GM12878 (cell line): ENCODE measurements at regions not wholly inside any gene's neighbourhood (a gene's known extent, or its start where the extent isn't known, plus 50 kb on each side); places are given as distances from the start of the nearest gene placed in this dataset. TPM values are rescaled to one million over a fixed set of nuclear protein-coding genes. Genes with fewer than 3 reads are reported as not detected.

Source experiments
- ATAC-seq: fragments of 200-7000 bp; cut with Tn5 transposase; 3 replicates; pipeline ENCODE4 v1.9.1; 2020; ENCODE audit warnings: mild to moderate bottlenecking, moderate library complexity
- BruUV-seq: library from RNA; stranded (reverse); fragments of 400-500 nt; replicated peaks from 2 replicates; lab custom pipeline; 2021; lab: Mats Ljungman, UMichigan
- CTCF ChIA-PET: fragments of 300-600 bp; sonication (Branson Sonifier 250); formaldehyde crosslinking; extraction: SDS; loops from one replicate; lab custom pipeline; 2021; ENCODE audit warnings: inconsistent platforms; lab: Yijun Ruan, JAX
- POLR2A ChIA-PET: fragments of 350-600 bp; formaldehyde crosslinking; extraction: SDS; loops from one replicate; lab custom pipeline; 2021; ENCODE audit warnings: inconsistent platforms; lab: Charles Lee
- RAD21 ChIA-PET: fragments of 300-600 bp; sonication (Branson Sonifier 250); formaldehyde crosslinking; loops from one replicate; lab custom pipeline; 2023; ENCODE audit warnings: antibody characterized with exemption; ENCODE audit not compliant: unreplicated experiment; lab: Charles Lee
- SMC1A ChIA-PET: fragments of 300-600 bp; sonication (Branson Sonifier 250); formaldehyde crosslinking; loops from one replicate; lab custom pipeline; 2023; ENCODE audit not compliant: unreplicated experiment, uncharacterized antibody; lab: Charles Lee
- DNase-seq: peaks from one replicate; pipeline ENCODE4 v3.0.0-alpha.2; 2011; ENCODE audit warnings: low read depth, low spot score
- FAIRE-seq: peaks from 3 replicates; lab custom pipeline; 2011; peaks lifted over from hg19 to GRCh38; lab: Jason Lieb, UNC
- H2AFZ ChIP-seq: 2 replicates; pipeline ENCODE4 v1.6.0; 2011; ENCODE audit warnings: low read depth, low read length, control low read depth; ENCODE audit not compliant: control insufficient read depth
- H3K27ac ChIP-seq: 2 replicates; pipeline ENCODE4 v1.5.1; 2011; ENCODE audit warnings: control low read depth; ENCODE audit not compliant: control insufficient read depth, insufficient read depth
- H3K27me3 ChIP-seq, 2 experiments: replicated peaks in 1 of 2; 2 replicates each; pipeline versions ENCODE4 v1.6.0 to v1.6.1; 2011; ENCODE audit warnings: low read length in 1 of 2; ENCODE audit not compliant: control insufficient read depth in 2 of 2, insufficient read depth in 2 of 2
- H3K36me3 ChIP-seq, 2 experiments: 2 replicates each; pipeline ENCODE4 v1.5.1; 2011; ENCODE audit warnings: low read length in 1 of 2; ENCODE audit not compliant: control insufficient read depth in 2 of 2, insufficient read depth in 2 of 2
- H3K4me1 ChIP-seq: 2 replicates; pipeline ENCODE4 v1.6.1; 2011; ENCODE audit warnings: mild to moderate bottlenecking, low read length, moderate library complexity, mixed read lengths; ENCODE audit not compliant: control insufficient read depth, insufficient read depth
- H3K4me2 ChIP-seq: 2 replicates; pipeline ENCODE4 v1.6.0; 2011; ENCODE audit warnings: control low read depth; ENCODE audit not compliant: control insufficient read depth, insufficient read depth
- H3K4me3 ChIP-seq: fragments of 200-600 bp; sonication (generic); 2 replicates; pipeline ENCODE4 v1.5.1; 2016
- H3K79me2 ChIP-seq: 2 replicates; pipeline ENCODE4 v1.6.0; 2011; ENCODE audit warnings: low read length; ENCODE audit not compliant: control insufficient read depth, insufficient read depth
- H3K9ac ChIP-seq: 2 replicates; pipeline ENCODE4 v1.8.0; 2011; ENCODE audit warnings: low read length, control low read depth, mixed read lengths; ENCODE audit not compliant: control insufficient read depth, insufficient read depth
- H3K9me3 ChIP-seq: replicated peaks from 3 replicates; pipeline ENCODE4 v1.5.1; 2011; ENCODE audit warnings: mild to moderate bottlenecking, low read length; ENCODE audit not compliant: control insufficient read depth, insufficient read depth
- H4K20me1 ChIP-seq: 2 replicates; pipeline ENCODE4 v1.6.0; 2011; ENCODE audit not compliant: control insufficient read depth, insufficient read depth
- CREM ChIP-seq: IDR thresholded peaks from 2 replicates; pipeline ENCODE4 v1.6.1; 2014; ENCODE audit warnings: antibody characterized with exemption, low read depth
- NR2C2 ChIP-seq: IDR thresholded peaks from 2 replicates; pipeline ENCODE4 v1.6.1; 2011; ENCODE audit warnings: borderline replicate concordance, low read depth; ENCODE audit not compliant: control insufficient read depth, insufficient read length
- RAD21 ChIP-seq: IDR thresholded peaks from 2 replicates; pipeline ENCODE4 v1.6.1; 2011; ENCODE audit warnings: mild to moderate bottlenecking, low read depth, low read length, moderate library complexity; ENCODE audit not compliant: insufficient read depth
- SMC3 ChIP-seq: IDR thresholded peaks from 2 replicates; pipeline ENCODE4 v1.6.1; 2011; ENCODE audit warnings: low read length, improper control_type of control experiment, borderline replicate concordance
- TARDBP ChIP-seq: IDR thresholded peaks from 2 replicates; pipeline ENCODE4 v1.6.1; 2016; ENCODE audit warnings: borderline replicate concordance
- TCF12 ChIP-seq: IDR thresholded peaks from 2 replicates; pipeline ENCODE4 v1.6.1; 2011; ENCODE audit warnings: low read depth, mild to moderate bottlenecking, low read length
- YY1 ChIP-seq: IDR thresholded peaks from 2 replicates; pipeline ENCODE4 v1.6.1; 2011; ENCODE audit warnings: low read depth, mild to moderate bottlenecking, low read length
- WGBS: methylation state at CpG from one replicate; pipeline ENCODE4 v1.1.6; 2016; ENCODE audit warnings: low lambda C conversion rate; ENCODE audit not compliant: insufficient replicate concordance, insufficient coverage; ENCODE audit errors: missing lambda C conversion rate; 5-methylcytosine and 5-hydroxymethylcytosine counted together
- in situ Hi-C: fragments of 300-500 bp; cut with MboI; formaldehyde crosslinking; loops from 9 replicates; pipeline ENCODE4 v1.14.3; 2018; ENCODE audit warnings: mixed read lengths
- intact Hi-C: fragments of 100-400 bp; cut with micrococcal nuclease; formaldehyde crosslinking; loops from one replicate; pipeline ENCODE4 v1.14.2; 2022; ENCODE audit not compliant: unreplicated experiment
- small RNA-seq: library from RNA; depleted of rRNA; stranded (forward); fragments of <200 nt; gene quantifications from one replicate; pipeline ENCODE3, GENCODE V24; 2014
- TF ChIP-seq, protein P1 (sequence below), 3 experiments: IDR thresholded peaks in 2 of 3; conservative IDR thresholded peaks in 1 of 3; 2 replicates each; pipeline ENCODE4 v1.5.1; 2011; ENCODE audit warnings: low read depth in 3 of 3, low read length in 3 of 3, mild to moderate bottlenecking in 3 of 3, control low read depth in 2 of 3, moderate library complexity in 2 of 3, inconsistent platforms in 1 of 3, mixed read lengths in 1 of 3; ENCODE audit not compliant: control insufficient read depth in 2 of 3, insufficient read depth in 1 of 3; ENCODE audit errors: extremely low read depth in 1 of 3

DNA sequence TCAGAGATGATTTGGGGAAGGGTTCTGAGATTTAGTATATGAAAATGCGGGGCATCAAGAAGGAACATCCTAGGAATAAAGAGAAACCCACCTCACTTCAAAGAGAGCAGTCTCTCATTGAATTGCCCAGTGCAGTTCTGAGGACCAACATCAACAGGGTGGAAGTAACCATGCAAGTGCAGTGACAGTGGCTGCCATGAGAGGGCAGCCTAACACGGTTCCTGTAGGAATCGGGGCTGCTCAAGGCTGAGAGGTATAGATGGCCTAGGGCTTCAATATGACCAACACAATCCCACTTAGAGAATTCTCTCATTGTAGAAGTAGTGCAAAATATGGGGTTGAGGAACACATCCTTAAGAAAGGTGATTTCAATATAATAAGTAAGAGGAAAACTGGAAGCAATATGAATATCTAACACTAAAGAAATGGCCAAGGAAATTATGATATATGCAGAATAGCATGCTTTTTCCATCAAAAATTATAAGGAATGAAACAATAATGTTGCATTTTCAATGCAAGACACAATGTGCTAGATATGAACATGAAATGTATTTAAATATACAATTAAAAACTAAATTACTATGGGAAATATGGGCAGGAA, 51.1 kb upstream of the ARRDC4 start:
- Histone ChIP-seq H2AFZ (no peak overlapping the region), H3K9me3 (no peaks in the 10 kb centered on the region), H3K4me1 (no peaks in the 10 kb centered on the region), H3K27ac (no peak overlapping the region), H3K9ac (no peak overlapping the region), H3K79me2 (no peaks in the 10 kb centered on the region), H3K36me3 (no peaks in the 10 kb centered on the region), H4K20me1 (no peaks in the 10 kb centered on the region), H3K4me2 (no peak overlapping the region), H3K4me3 (no peak overlapping the region)
- SMC1A ChIA-PET: no interaction called here
- CTCF ChIA-PET: interaction anchor here (1.0 to 1.3 kb wide), 3 partner anchors 176 to 386 kb away, joined by 3 to 5 read pairs (median 4); no protein-coding TSS in a partner anchor
- RAD21 ChIA-PET: no interaction called here
- in situ Hi-C loops: loop anchor here (10.0 kb wide), 1 partner anchor 515 kb away; no protein-coding TSS in a partner anchor
- ATAC-seq: peak; percentile 75
- no TSS peak for BruUV-seq
- FAIRE-seq: no peak
- POLR2A ChIA-PET: no interaction called here
- peak; percentile 52 for TF ChIP-seq RAD21
- no peak for TF ChIP-seq CREM
- TF ChIP-seq TCF12: no peak
- peak; percentile 67 for TF ChIP-seq SMC3
- TF ChIP-seq TARDBP: no peak
- TF ChIP-seq NR2C2: no peak
- TF ChIP-seq YY1: 0 out of 2 replicates have a peak, but pooled peaks have one; percentile 14
- TF ChIP-seq, protein P1, sequence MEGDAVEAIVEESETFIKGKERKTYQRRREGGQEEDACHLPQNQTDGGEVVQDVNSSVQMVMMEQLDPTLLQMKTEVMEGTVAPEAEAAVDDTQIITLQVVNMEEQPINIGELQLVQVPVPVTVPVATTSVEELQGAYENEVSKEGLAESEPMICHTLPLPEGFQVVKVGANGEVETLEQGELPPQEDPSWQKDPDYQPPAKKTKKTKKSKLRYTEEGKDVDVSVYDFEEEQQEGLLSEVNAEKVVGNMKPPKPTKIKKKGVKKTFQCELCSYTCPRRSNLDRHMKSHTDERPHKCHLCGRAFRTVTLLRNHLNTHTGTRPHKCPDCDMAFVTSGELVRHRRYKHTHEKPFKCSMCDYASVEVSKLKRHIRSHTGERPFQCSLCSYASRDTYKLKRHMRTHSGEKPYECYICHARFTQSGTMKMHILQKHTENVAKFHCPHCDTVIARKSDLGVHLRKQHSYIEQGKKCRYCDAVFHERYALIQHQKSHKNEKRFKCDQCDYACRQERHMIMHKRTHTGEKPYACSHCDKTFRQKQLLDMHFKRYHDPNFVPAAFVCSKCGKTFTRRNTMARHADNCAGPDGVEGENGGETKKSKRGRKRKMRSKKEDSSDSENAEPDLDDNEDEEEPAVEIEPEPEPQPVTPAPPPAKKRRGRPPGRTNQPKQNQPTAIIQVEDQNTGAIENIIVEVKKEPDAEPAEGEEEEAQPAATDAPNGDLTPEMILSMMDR (IDR thresholded peaks at IDR 0.05 in 2 of 3, conservative IDR thresholded peaks at IDR 0.05 in 1 of 3; ENCODE audit: control insufficient read depth in 2 of 3, extremely low read depth in 1 of 3, insufficient read depth in 1 of 3, low read depth in 3 of 3, low read length in 3 of 3): peak; percentile 65 to 75 (median 73); a peak in 5 of 6 replicates
- TF ChIP-seq, all 136 proteins: peak for 4
- H3K27me3 ChIP-seq: no peaks in the 10 kb centered on the region
- DNase-seq: no peak
- 1% methylated on average over 3 of the region's 3 CpGs for WGBS
- intact Hi-C loops: loop anchor here (1.0 to 10.0 kb wide), 5 partner anchors 65 to 513 kb away; no protein-coding TSS in a partner anchor

Small RNA genes lying in the stretch of these regions (small RNA-seq; reads per million reads assigned to genes)
- not detected for gene AC110588.1
- gene RF00017: not detected
- not detected for gene RNA5SP401
